ENCODE measurements at regions not wholly inside any gene's neighbourhood (a gene's known extent, or its start where the extent isn't known, plus 50 kb on each side); places are given as distances from the start of the nearest gene placed in this dataset.

DNA sequence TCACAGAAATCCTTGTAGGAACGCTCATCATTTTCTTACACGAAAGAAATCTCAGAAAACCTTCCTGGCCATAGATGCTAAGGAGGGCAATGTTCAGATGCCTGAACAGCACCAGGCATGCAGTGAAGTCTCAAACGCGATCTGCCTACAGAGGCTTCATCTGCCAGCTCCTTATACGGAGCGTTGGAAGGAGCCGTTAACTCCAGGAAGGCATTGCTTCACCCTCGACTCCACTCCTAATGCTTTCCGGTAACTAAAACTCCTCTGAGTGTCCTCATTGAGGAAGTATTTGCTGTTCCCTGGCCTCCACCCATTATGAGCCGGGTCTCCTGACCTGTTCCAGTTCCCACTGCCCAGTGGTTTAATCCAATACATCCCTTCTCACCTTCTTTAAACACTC lies 502.7 kb downstream of the BCL11B start:
- Histone ChIP-seq H3K4me3 (ENCODE audit: insufficient read length, low read depth) (no peak overlapping the region), H3K4me1 (ENCODE audit: insufficient read depth, insufficient read length) (no peaks in the 10 kb centered on the region), H3K27me3 (ENCODE audit: insufficient read depth, insufficient read length) (no peaks in the 10 kb centered on the region), H3K9ac (ENCODE audit: insufficient read length, low read depth) (no peak overlapping the region), H3K9me3 (ENCODE audit: insufficient read depth, low read length) (no peaks in the 10 kb centered on the region), H3K36me3 (ENCODE audit: insufficient read depth, insufficient read length, low read length) (no peaks in the 10 kb centered on the region)
- TF ChIP-seq YY1 (IDR thresholded peaks at IDR 0.05; ENCODE audit: insufficient read depth, insufficient read length): no peak
- TF ChIP-seq ZNF274 (IDR thresholded peaks at IDR 0.05; ENCODE audit: low read depth, low read length): no peak
- no peak for TF ChIP-seq SUZ12 (IDR thresholded peaks at IDR 0.05; ENCODE audit: extremely low read depth, insufficient read depth, insufficient read length)
- DNase-seq (ENCODE audit: low read depth, low spot score): no peak

DNA sequence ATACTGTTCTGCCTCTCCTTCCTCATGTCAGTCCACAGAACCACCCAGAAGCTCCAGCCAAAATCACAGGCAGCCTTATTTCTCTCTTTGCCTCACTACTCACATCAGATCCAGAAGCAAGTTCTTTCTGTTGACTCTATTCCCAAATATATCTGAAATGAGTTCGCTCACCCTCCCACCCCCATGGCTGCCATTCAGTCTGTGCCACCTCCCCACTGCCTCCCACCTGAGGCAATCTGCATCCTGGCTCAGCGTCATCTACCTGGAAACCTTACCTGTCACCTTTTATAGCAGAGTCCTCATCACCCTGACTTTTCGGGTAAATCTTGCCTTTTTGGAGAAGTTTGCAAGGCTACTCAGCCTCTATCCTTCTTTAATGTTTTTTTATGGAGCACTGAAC lies 501.8 kb downstream of the BCL11B start:
- Histone ChIP-seq H3K9me3 (ENCODE audit: insufficient read depth, low read length) (no peaks in the 10 kb centered on the region), H3K4me3 (ENCODE audit: insufficient read length, low read depth) (no peak overlapping the region), H3K9ac (ENCODE audit: insufficient read length, low read depth) (no peak overlapping the region), H3K27me3 (ENCODE audit: insufficient read depth, insufficient read length) (no peaks in the 10 kb centered on the region), H3K36me3 (ENCODE audit: insufficient read depth, insufficient read length, low read length) (no peaks in the 10 kb centered on the region), H3K4me1 (ENCODE audit: insufficient read depth, insufficient read length) (no peaks in the 10 kb centered on the region)
- no peak for TF ChIP-seq ZNF274 (IDR thresholded peaks at IDR 0.05; ENCODE audit: low read depth, low read length)
- no peak for TF ChIP-seq YY1 (IDR thresholded peaks at IDR 0.05; ENCODE audit: insufficient read depth, insufficient read length)
- TF ChIP-seq SUZ12 (IDR thresholded peaks at IDR 0.05; ENCODE audit: extremely low read depth, insufficient read depth, insufficient read length): no peak
- DNase-seq (ENCODE audit: low read depth, low spot score): no peak

DNA sequence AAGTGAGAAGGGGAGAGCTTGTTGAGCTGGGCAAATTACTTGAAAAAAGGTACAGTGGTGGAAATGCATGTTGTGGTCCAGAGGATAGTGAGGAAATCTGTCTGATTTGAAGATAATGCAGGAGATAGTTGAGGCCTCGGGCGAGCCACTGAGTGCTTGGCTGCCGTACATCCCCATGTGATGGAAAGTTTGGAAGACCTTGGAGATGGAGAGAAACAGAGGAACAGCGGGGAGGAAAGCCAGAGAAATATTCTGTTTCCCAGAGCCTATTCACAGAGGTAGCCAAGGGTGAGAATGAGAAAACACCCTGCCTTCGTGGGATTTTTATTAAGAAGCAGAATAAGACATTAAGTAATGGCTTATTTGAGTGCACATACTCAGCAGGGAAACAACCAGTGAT lies 498.2 kb downstream of the BCL11B start:
- Histone ChIP-seq H3K36me3 (ENCODE audit: insufficient read depth, insufficient read length, low read length) (no peaks in the 10 kb centered on the region), H3K9me3 (ENCODE audit: insufficient read depth, low read length) (no peaks in the 10 kb centered on the region), H3K9ac (ENCODE audit: insufficient read length, low read depth) (no peak overlapping the region), H3K4me1 (ENCODE audit: insufficient read depth, insufficient read length) (no peaks in the 10 kb centered on the region), H3K4me3 (ENCODE audit: insufficient read length, low read depth) (no peak overlapping the region), H3K27me3 (ENCODE audit: insufficient read depth, insufficient read length) (no peaks in the 10 kb centered on the region)
- no peak for TF ChIP-seq YY1 (IDR thresholded peaks at IDR 0.05; ENCODE audit: insufficient read depth, insufficient read length)
- no peak for TF ChIP-seq SUZ12 (IDR thresholded peaks at IDR 0.05; ENCODE audit: extremely low read depth, insufficient read depth, insufficient read length)
- no peak for TF ChIP-seq ZNF274 (IDR thresholded peaks at IDR 0.05; ENCODE audit: low read depth, low read length)
- DNase-seq (ENCODE audit: low read depth, low spot score): no peak

DNA sequence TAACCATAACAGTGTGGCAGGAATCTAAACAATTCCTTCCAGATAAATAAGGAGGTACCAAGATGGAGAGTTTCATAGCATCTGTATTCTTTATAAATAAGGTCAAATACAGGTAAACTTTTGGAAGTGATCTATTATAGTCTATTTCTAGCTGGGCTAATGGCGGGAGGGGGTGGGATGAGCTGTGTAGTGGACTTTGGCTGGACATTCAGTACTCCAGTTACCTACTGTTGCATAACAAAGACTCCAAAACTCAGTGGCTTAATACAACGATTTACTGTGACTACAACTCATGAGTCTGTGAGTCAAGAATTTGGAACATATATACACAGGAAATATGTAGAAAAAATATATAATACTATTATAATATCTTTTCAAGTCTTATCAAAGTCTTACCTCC lies 496.1 kb downstream of the BCL11B start:
- H3K4me3 ChIP-seq (ENCODE audit: insufficient read length, low read depth): no peak overlapping the region
- TF ChIP-seq SUZ12 (IDR thresholded peaks at IDR 0.05; ENCODE audit: extremely low read depth, insufficient read depth, insufficient read length) (no peak), YY1 (IDR thresholded peaks at IDR 0.05; ENCODE audit: insufficient read depth, insufficient read length) (no peak), ZNF274 (IDR thresholded peaks at IDR 0.05; ENCODE audit: low read depth, low read length) (no peak)
- H3K27me3 ChIP-seq (ENCODE audit: insufficient read depth, insufficient read length): no peaks in the 10 kb centered on the region
- H3K36me3 ChIP-seq (ENCODE audit: insufficient read depth, insufficient read length, low read length): no peaks in the 10 kb centered on the region
- no peak overlapping the region for H3K9ac ChIP-seq (ENCODE audit: insufficient read length, low read depth)
- no peaks in the 10 kb centered on the region for H3K4me1 ChIP-seq (ENCODE audit: insufficient read depth, insufficient read length)
- H3K9me3 ChIP-seq (ENCODE audit: insufficient read depth, low read length): no peaks in the 10 kb centered on the region
- DNase-seq (ENCODE audit: low read depth, low spot score): no peak

DNA sequence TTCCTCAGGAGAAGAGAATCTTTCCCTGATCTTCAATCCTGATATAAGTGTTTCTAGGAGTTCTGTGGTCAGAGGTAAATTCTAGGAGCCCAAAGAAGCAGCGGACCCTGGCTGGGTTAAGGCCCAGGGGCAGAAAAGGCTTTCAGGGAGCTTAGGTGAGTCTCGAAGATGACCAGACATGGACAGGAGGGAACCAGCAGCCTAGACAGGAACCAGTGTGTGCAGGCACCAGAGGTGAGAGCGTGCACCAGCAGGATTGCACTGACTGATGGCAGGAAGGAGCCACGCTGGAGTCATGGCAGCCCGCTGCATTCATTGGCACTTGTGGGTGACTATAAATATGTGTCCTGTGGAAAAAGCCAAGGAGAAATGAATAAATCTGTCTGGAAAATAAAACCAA lies 489.9 kb downstream of the BCL11B start:
- no peak overlapping the region for H3K9ac ChIP-seq (ENCODE audit: insufficient read length, low read depth)
- no peaks in the 10 kb centered on the region for H3K9me3 ChIP-seq (ENCODE audit: insufficient read depth, low read length)
- TF ChIP-seq YY1 (IDR thresholded peaks at IDR 0.05; ENCODE audit: insufficient read depth, insufficient read length): no peak
- TF ChIP-seq ZNF274 (IDR thresholded peaks at IDR 0.05; ENCODE audit: low read depth, low read length): no peak
- no peak for TF ChIP-seq SUZ12 (IDR thresholded peaks at IDR 0.05; ENCODE audit: extremely low read depth, insufficient read depth, insufficient read length)
- no peaks in the 10 kb centered on the region for H3K36me3 ChIP-seq (ENCODE audit: insufficient read depth, insufficient read length, low read length)
- no peak overlapping the region for H3K4me3 ChIP-seq (ENCODE audit: insufficient read length, low read depth)
- no peaks in the 10 kb centered on the region for H3K4me1 ChIP-seq (ENCODE audit: insufficient read depth, insufficient read length)
- DNase-seq (ENCODE audit: low read depth, low spot score): no peak
- no peaks in the 10 kb centered on the region for H3K27me3 ChIP-seq (ENCODE audit: insufficient read depth, insufficient read length)

DNA sequence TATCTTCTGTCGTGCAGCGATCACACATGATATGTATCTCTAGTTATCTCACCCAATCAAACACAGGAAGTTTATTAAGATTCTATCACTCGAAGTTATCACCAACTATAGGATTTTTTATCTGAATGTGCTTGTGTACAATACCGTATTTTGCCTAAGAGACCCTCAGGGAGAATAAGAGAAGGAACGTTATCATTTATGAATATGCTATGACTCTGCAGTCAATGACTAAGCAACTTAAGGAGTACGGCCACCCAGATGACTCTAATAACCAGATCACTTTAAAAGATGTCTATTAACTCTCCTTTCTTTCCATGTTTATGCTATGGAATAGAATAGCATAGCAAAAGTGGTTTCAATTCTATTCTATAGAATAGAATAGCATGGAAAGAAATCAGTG lies 486.4 kb downstream of the BCL11B start:
- no peaks in the 10 kb centered on the region for H3K9me3 ChIP-seq (ENCODE audit: insufficient read depth, low read length)
- no peak for DNase-seq (ENCODE audit: low read depth, low spot score)
- no peaks in the 10 kb centered on the region for H3K36me3 ChIP-seq (ENCODE audit: insufficient read depth, insufficient read length, low read length)
- no peak overlapping the region for H3K9ac ChIP-seq (ENCODE audit: insufficient read length, low read depth)
- no peaks in the 10 kb centered on the region for H3K4me1 ChIP-seq (ENCODE audit: insufficient read depth, insufficient read length)
- no peak for TF ChIP-seq YY1 (IDR thresholded peaks at IDR 0.05; ENCODE audit: insufficient read depth, insufficient read length)
- no peak for TF ChIP-seq SUZ12 (IDR thresholded peaks at IDR 0.05; ENCODE audit: extremely low read depth, insufficient read depth, insufficient read length)
- no peak overlapping the region for H3K4me3 ChIP-seq (ENCODE audit: insufficient read length, low read depth)
- H3K27me3 ChIP-seq (ENCODE audit: insufficient read depth, insufficient read length): no peaks in the 10 kb centered on the region

DNA sequence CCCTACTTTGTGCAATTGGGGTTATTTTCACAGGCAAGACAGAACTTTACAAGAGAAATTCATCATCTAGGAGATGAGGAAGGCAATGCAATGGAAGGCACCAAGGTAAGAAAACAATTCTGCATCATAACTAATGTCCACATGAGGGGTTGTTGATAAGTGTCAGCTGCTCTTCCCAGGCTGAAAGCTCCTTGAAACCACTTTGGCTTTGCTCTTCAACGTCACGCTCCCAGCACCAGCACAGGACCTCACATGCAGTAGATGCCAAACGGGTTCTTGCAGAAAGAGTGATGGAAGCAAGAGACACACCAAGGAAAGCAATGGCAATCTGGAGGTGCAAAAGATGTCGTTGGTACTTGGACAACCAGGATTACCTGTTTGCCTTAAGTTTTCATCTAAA lies 485.5 kb downstream of the BCL11B start:
- no peak for TF ChIP-seq YY1 (IDR thresholded peaks at IDR 0.05; ENCODE audit: insufficient read depth, insufficient read length)
- no peak for DNase-seq (ENCODE audit: low read depth, low spot score)
- H3K4me3 ChIP-seq (ENCODE audit: insufficient read length, low read depth): no peak overlapping the region
- H3K9ac ChIP-seq (ENCODE audit: insufficient read length, low read depth): no peak overlapping the region
- H3K9me3 ChIP-seq (ENCODE audit: insufficient read depth, low read length): no peaks in the 10 kb centered on the region
- no peaks in the 10 kb centered on the region for H3K4me1 ChIP-seq (ENCODE audit: insufficient read depth, insufficient read length)
- H3K36me3 ChIP-seq (ENCODE audit: insufficient read depth, insufficient read length, low read length): no peaks in the 10 kb centered on the region
- no peaks in the 10 kb centered on the region for H3K27me3 ChIP-seq (ENCODE audit: insufficient read depth, insufficient read length)

DNA sequence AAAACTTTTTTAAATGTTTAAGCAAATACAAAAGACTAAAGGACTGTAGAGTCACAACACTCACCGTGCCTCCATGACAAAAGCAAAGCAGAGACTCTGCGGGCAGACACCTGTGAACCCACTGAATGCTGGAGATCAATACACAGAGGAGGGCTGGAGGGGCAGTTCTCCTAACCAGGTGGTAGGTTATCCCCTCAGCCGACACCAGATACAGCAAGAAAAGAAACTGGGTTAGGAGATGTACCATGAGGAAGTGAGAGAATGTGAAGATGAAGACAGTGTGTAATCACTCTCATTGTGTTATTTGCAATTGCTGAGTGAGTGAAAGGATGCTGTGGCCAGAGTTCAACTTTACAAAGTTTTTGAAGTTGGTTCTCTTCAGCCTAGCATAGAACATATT lies 480.3 kb downstream of the BCL11B start:
- TF ChIP-seq SUZ12 (IDR thresholded peaks at IDR 0.05; ENCODE audit: extremely low read depth, insufficient read depth, insufficient read length) (no peak), ZNF274 (IDR thresholded peaks at IDR 0.05; ENCODE audit: low read depth, low read length) (no peak), YY1 (IDR thresholded peaks at IDR 0.05; ENCODE audit: insufficient read depth, insufficient read length) (no peak)
- no peak overlapping the region for H3K4me3 ChIP-seq (ENCODE audit: insufficient read length, low read depth)
- no peaks in the 10 kb centered on the region for H3K36me3 ChIP-seq (ENCODE audit: insufficient read depth, insufficient read length, low read length)
- H3K27me3 ChIP-seq (ENCODE audit: insufficient read depth, insufficient read length): no peaks in the 10 kb centered on the region
- DNase-seq (ENCODE audit: low read depth, low spot score): no peak
- H3K9ac ChIP-seq (ENCODE audit: insufficient read length, low read depth): no peak overlapping the region
- H3K4me1 ChIP-seq (ENCODE audit: insufficient read depth, insufficient read length): no peaks in the 10 kb centered on the region
- 0 out of 2 replicates have a peak, but pooled peaks cover 4% of the 10 kb centered on the region for H3K9me3 ChIP-seq (ENCODE audit: insufficient read depth, low read length)
